ENCODE measurements at regions not wholly inside any gene's neighbourhood (a gene's known extent, or its start where the extent isn't known, plus 50 kb on each side); places are given as distances from the start of the nearest gene placed in this dataset.
A peak's percentile ranks its signal among the peaks of the same experiment; 100 is the strongest.

DNA sequence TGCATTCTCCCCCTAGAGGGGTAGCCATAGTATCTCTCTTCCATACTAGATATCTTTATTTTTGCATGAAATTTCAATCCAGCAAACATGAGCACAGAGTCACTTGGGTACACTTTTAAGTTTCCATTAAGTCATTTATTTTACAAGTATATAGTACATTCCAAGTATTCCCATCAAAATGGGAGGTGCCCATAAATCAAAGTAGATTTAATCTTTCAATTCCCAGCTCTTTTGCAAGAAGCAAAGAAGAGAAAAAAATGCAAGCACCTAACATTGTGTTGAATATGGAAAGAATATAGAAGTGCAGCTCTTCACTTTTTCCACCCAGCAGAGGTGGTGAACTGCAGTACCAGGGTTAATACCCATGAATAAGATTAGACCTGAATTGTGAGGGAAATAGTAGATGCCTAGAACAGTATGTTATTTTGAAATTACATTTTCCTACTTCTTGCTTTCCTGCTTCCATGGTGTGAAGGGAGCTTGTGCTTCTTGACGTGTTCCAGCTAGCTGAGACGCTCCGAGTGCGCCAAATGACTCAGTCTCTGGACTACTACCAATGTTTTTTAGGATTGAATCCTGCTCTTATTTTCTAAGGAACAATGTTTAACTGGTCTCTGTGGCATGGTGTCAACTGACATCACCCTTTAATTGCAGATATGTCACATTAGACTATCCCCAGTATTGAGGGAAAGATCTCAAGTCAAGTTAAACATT is 151.1 kb upstream of the MAF start:
- ChIA-PET POLR2A (interaction anchor here (0.7 to 3.5 kb wide), 12 partner anchors 9 to 151 kb away, joined by 3 to 18 read pairs (median 5); partner anchors contain the start of gene MAF), CTCF (interaction anchor here (0.5 to 2.4 kb wide), 4 partner anchors 37 to 151 kb away, joined by 3 to 10 read pairs (median 3); partner anchors contain the start of gene MAF)
- Mint-ChIP-seq H3K4me1 (ENCODE audit: insufficient read depth, unreplicated experiment) (peaks cover 39% of the 10 kb centered on the region), H3K27ac (ENCODE audit: low read depth, unreplicated experiment) (peak overlapping the region; percentile 9), H3K36me3 (ENCODE audit: insufficient read depth, unreplicated experiment) (no peaks in the 10 kb centered on the region), H3K4me3 (ENCODE audit: unreplicated experiment) (peak overlapping the region; percentile 17), H3K9me3 (ENCODE audit: unreplicated experiment) (no peaks in the 10 kb centered on the region), H3K27me3 (ENCODE audit: insufficient read depth, unreplicated experiment) (no peaks in the 10 kb centered on the region)
- TF ChIP-seq, protein P1, sequence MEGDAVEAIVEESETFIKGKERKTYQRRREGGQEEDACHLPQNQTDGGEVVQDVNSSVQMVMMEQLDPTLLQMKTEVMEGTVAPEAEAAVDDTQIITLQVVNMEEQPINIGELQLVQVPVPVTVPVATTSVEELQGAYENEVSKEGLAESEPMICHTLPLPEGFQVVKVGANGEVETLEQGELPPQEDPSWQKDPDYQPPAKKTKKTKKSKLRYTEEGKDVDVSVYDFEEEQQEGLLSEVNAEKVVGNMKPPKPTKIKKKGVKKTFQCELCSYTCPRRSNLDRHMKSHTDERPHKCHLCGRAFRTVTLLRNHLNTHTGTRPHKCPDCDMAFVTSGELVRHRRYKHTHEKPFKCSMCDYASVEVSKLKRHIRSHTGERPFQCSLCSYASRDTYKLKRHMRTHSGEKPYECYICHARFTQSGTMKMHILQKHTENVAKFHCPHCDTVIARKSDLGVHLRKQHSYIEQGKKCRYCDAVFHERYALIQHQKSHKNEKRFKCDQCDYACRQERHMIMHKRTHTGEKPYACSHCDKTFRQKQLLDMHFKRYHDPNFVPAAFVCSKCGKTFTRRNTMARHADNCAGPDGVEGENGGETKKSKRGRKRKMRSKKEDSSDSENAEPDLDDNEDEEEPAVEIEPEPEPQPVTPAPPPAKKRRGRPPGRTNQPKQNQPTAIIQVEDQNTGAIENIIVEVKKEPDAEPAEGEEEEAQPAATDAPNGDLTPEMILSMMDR (IDR thresholded peaks at IDR 0.05; ENCODE audit: unreplicated experiment): no peak
- DNase-seq (ENCODE audit: unreplicated experiment): peak; percentile 79
- intact Hi-C loops (cut with micrococcal nuclease): no loop called here
- BruUV-seq (replicated peaks): no TSS peak

DNA sequence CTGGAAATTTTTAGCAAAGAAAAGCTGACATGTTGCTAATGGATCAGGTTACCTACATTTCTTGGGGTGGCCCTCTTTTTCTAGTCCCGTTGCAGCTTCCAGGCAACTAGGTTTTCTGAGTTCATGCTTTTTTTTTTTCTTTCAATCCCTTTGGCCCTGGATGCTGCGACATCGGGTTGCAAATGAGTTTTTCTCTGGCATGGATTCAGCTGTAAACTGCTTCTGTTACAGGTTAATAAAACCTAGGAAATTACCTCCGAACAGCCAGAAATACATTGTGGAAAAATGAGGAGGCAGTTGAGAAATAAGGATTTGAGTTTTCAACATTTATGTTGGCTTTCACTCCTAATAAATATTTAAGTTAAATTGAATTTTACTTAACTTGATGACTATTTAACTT is 149.8 kb upstream of the MAF start:
- no peaks in the 10 kb centered on the region for H3K36me3 Mint-ChIP-seq (ENCODE audit: insufficient read depth, unreplicated experiment)
- H3K4me1 Mint-ChIP-seq (ENCODE audit: insufficient read depth, unreplicated experiment): peaks cover 38% of the 10 kb centered on the region
- no peaks in the 10 kb centered on the region for H3K9me3 Mint-ChIP-seq (ENCODE audit: unreplicated experiment)
- intact Hi-C loops (cut with micrococcal nuclease): no loop called here
- no peak overlapping the region for H3K4me3 Mint-ChIP-seq (ENCODE audit: unreplicated experiment)
- H3K27ac Mint-ChIP-seq (ENCODE audit: low read depth, unreplicated experiment): no peak overlapping the region
- TF ChIP-seq, protein P1 (IDR thresholded peaks at IDR 0.05; ENCODE audit: unreplicated experiment): no peak
- no TSS peak for BruUV-seq (replicated peaks)
- CTCF ChIA-PET: interaction anchor here (0.6 to 1.2 kb wide), 3 partner anchors 34 to 486 kb away, joined by 3 to 6 read pairs (median 4); no protein-coding TSS in a partner anchor
- POLR2A ChIA-PET: interaction anchor here (0.9 kb wide), 1 partner anchor 143 kb away, joined by 4 read pairs; no protein-coding TSS in a partner anchor
- no peaks in the 10 kb centered on the region for H3K27me3 Mint-ChIP-seq (ENCODE audit: insufficient read depth, unreplicated experiment)
- DNase-seq (ENCODE audit: unreplicated experiment): no peak

DNA sequence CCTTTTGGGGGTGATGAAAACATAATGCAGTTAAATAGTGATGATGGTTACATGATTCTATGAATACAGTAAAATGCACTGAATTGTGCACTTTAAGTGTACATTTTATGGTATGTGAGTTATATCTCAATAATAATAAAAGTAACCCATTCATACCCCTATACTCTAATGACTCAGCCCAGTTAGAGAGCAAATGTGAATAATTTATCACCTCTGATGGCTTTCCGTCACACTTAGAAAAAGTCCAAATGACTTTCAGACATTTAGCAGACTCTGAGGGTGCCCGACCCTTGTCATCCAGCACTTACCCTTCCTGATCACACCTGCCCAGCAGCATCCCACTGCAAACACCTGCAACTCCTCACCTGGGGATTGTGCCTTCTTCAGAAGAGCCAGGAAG is 148.1 kb upstream of the MAF start:
- CTCF ChIA-PET: no interaction called here
- TF ChIP-seq, protein P1 (IDR thresholded peaks at IDR 0.05; ENCODE audit: unreplicated experiment): no peak
- DNase-seq (ENCODE audit: unreplicated experiment): no peak
- POLR2A ChIA-PET: no interaction called here
- BruUV-seq (replicated peaks): no TSS peak
- no peaks in the 10 kb centered on the region for H3K36me3 Mint-ChIP-seq (ENCODE audit: insufficient read depth, unreplicated experiment)
- H3K4me1 Mint-ChIP-seq (ENCODE audit: insufficient read depth, unreplicated experiment): peaks cover 24% of the 10 kb centered on the region
- no peaks in the 10 kb centered on the region for H3K9me3 Mint-ChIP-seq (ENCODE audit: unreplicated experiment)
- no peak overlapping the region for H3K27ac Mint-ChIP-seq (ENCODE audit: low read depth, unreplicated experiment)
- no peak overlapping the region for H3K4me3 Mint-ChIP-seq (ENCODE audit: unreplicated experiment)
- intact Hi-C loops (cut with micrococcal nuclease): no loop called here
- H3K27me3 Mint-ChIP-seq (ENCODE audit: insufficient read depth, unreplicated experiment): no peaks in the 10 kb centered on the region

DNA sequence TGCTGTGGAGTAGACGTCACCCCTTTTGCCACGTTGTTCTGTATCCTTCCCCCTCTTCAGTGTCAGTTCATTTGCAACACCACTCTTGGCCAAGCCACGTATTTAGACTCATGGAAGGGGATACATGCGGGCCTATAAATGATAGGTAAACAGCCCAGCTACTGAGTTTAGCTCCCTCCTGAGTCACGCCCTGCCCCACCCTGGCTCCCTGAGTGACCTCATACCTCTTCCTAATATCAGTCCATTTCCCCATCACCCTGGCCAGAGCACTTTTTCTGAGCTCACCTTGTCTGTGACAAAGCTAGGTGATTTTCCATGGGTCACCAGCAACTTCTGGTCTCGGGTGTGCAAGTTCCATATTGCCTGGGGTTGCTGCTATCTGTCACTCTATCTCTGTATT is 147.2 kb upstream of the MAF start:
- peak; percentile 24 for DNase-seq (ENCODE audit: unreplicated experiment)
- Mint-ChIP-seq H3K27ac (ENCODE audit: low read depth, unreplicated experiment) (no peak overlapping the region), H3K27me3 (ENCODE audit: insufficient read depth, unreplicated experiment) (no peaks in the 10 kb centered on the region), H3K4me1 (ENCODE audit: insufficient read depth, unreplicated experiment) (peaks cover 20% of the 10 kb centered on the region), H3K9me3 (ENCODE audit: unreplicated experiment) (no peaks in the 10 kb centered on the region), H3K36me3 (ENCODE audit: insufficient read depth, unreplicated experiment) (no peaks in the 10 kb centered on the region), H3K4me3 (ENCODE audit: unreplicated experiment) (no peak overlapping the region)
- no TSS peak for BruUV-seq (replicated peaks)
- intact Hi-C loops (cut with micrococcal nuclease): no loop called here
- ChIA-PET CTCF (no interaction called here), POLR2A (interaction anchor here (0.9 kb wide), 1 partner anchor 33 kb away, joined by 3 read pairs; no protein-coding TSS in a partner anchor)
- TF ChIP-seq, protein P1 (IDR thresholded peaks at IDR 0.05; ENCODE audit: unreplicated experiment): no peak

Measured in MCF 10A (cell line).